NCI-H1092 treated with DMSO at 0.1 percent for 48 hours (cell line): ENCODE measurements at regions not wholly inside any gene's neighbourhood (a gene's known extent, or its start where the extent isn't known, plus 50 kb on each side); places are given as distances from the start of the nearest gene placed in this dataset.

Source experiments
- DNase-seq: peaks from one replicate; lab custom pipeline; 2025; lab: John Stamatoyannopoulos, UW

GRCh38 chr13:54884682-54885081, 1856.1 kb downstream of the OLFM4 start:
- no peak for DNase-seq

- DNase-seq = no peak
Observed at GRCh38 chr13:54890976-54891375, 1862.4 kb downstream of the OLFM4 start.

GRCh38 chr13:54901316-54901715, 1872.7 kb downstream of the OLFM4 start:
- DNase-seq = no peak

- no peak for DNase-seq
Observed at GRCh38 chr13:54912367-54912766, 1883.8 kb downstream of the OLFM4 start.

GRCh38 chr13:54913668-54914067, 1885.1 kb downstream of the OLFM4 start:
- no peak for DNase-seq

GRCh38 chr13:54927538-54927937, 1898.9 kb downstream of the OLFM4 start:
- no peak for DNase-seq

- DNase-seq = no peak
Observed at GRCh38 chr13:54928071-54928470, 1899.5 kb downstream of the OLFM4 start.

- no peak for DNase-seq
Observed at GRCh38 chr13:54934121-54934520, 1905.5 kb downstream of the OLFM4 start.

GRCh38 chr13:54945973-54946372, 1917.4 kb downstream of the OLFM4 start:
- DNase-seq = peak; percentile 20

- DNase-seq = no peak
Observed at GRCh38 chr13:54949735-54950134, 1921.1 kb downstream of the OLFM4 start.

- no peak for DNase-seq
Observed at GRCh38 chr13:54950546-54950945, 1921.9 kb downstream of the OLFM4 start.

GRCh38 chr13:54953786-54954185, 1925.2 kb downstream of the OLFM4 start:
- no peak for DNase-seq

- DNase-seq = no peak
Observed at GRCh38 chr13:54958781-54959180, 1930.2 kb downstream of the OLFM4 start.

GRCh38 chr13:54965881-54966280, 1937.3 kb downstream of the OLFM4 start:
- DNase-seq = no peak

GRCh38 chr13:54972838-54973237, 1944.2 kb downstream of the OLFM4 start:
- no peak for DNase-seq

GRCh38 chr13:54975676-54976075, 1947.1 kb downstream of the OLFM4 start:
- DNase-seq = no peak

GRCh38 chr13:54980651-54981050, 1952.0 kb downstream of the OLFM4 start:
- DNase-seq = no peak

- no peak for DNase-seq
Observed at GRCh38 chr13:54989418-54989817, 1960.8 kb downstream of the OLFM4 start.

- DNase-seq = no peak
Observed at GRCh38 chr13:54999399-54999907, 1970.8 kb downstream of the OLFM4 start.

- no peak for DNase-seq
Observed at GRCh38 chr13:55000043-55000442, 1971.4 kb downstream of the OLFM4 start.

GRCh38 chr13:55000844-55001243, 1972.2 kb downstream of the OLFM4 start:
- DNase-seq = no peak

GRCh38 chr13:55001881-55002280, 1973.3 kb downstream of the OLFM4 start:
- DNase-seq = no peak

- DNase-seq = no peak
Observed at GRCh38 chr13:55007681-55008080, 1979.1 kb downstream of the OLFM4 start.

- DNase-seq = no peak
Observed at GRCh38 chr13:55013051-55013450, 1984.4 kb downstream of the OLFM4 start.

- no peak for DNase-seq
Observed at GRCh38 chr13:55029280-55029679, 2000.7 kb downstream of the OLFM4 start.
